Panc1 (cell line): ENCODE measurements at regions not wholly inside any gene's neighbourhood (a gene's known extent, or its start where the extent isn't known, plus 50 kb on each side); places are given as distances from the start of the nearest gene placed in this dataset.

ENCODE experiments used
- ATAC-seq: fragments of 200-7000 bp; cut with Tn5 transposase; 2 replicates; pipeline ENCODE4 v1.9.1; 2020; ENCODE audit warnings: mild to moderate bottlenecking, moderate library complexity
- BruUV-seq: library from RNA; stranded (reverse); fragments of 400-500 nt; replicated peaks from 2 replicates; lab custom pipeline; 2021; lab: Mats Ljungman, UMichigan
- CTCF ChIA-PET: fragments of 300-600 bp; sonication (Branson Sonifier 250); formaldehyde crosslinking; loops from one replicate; lab custom pipeline; 2022; ENCODE audit warnings: antibody characterized with exemption; lab: Charles Lee
- POLR2A ChIA-PET: fragments of 300-600 bp; sonication (Branson Sonifier 250); formaldehyde crosslinking; loops from one replicate; lab custom pipeline; 2022; ENCODE audit warnings: antibody characterized with exemption; lab: Charles Lee
- DNase-seq: peaks from one replicate; pipeline ENCODE4 v3.0.0-alpha.2; 2010; ENCODE audit warnings: low read depth, low spot score
- H3K27ac ChIP-seq: 2 replicates; pipeline ENCODE4 v1.5.1; 2011; ENCODE audit warnings: mild to moderate bottlenecking, low read length, inconsistent platforms
- H3K27me3 ChIP-seq: fragments of 200-500 bp; sonication (Bioruptor generic); 2 replicates; pipeline ENCODE4 v1.6.0; 2014; ENCODE audit warnings: low read length, inconsistent platforms; ENCODE audit not compliant: control insufficient read depth, insufficient read depth
- H3K36me3 ChIP-seq: fragments of 200-500 bp; sonication (Bioruptor generic); 2 replicates; pipeline ENCODE4 v1.5.1; 2014; ENCODE audit warnings: inconsistent platforms, mild to moderate bottlenecking, low read length, moderate library complexity; ENCODE audit not compliant: control insufficient read depth, insufficient read depth
- H3K4me1 ChIP-seq: 2 replicates; pipeline ENCODE4 v1.5.1; 2011; ENCODE audit warnings: inconsistent platforms, mild to moderate bottlenecking, low read length, moderate library complexity; ENCODE audit not compliant: control insufficient read depth, insufficient read depth
- H3K4me3 ChIP-seq, 2 experiments: 2 replicates each; pipeline ENCODE4 v1.5.1; 2011 to 2012; ENCODE audit warnings: low read depth in 2 of 2, low read length in 2 of 2, mild to moderate bottlenecking in 2 of 2, inconsistent platforms in 1 of 2, moderate library complexity in 1 of 2
- H3K9me3 ChIP-seq: fragments of 200-500 bp; sonication (Bioruptor generic); 2 replicates; pipeline ENCODE4 v1.5.1; 2014; ENCODE audit warnings: low read depth, mild to moderate bottlenecking, inconsistent platforms, low read length, moderate library complexity; ENCODE audit not compliant: control insufficient read depth, insufficient read depth
- POLR2AphosphoS5 ChIP-seq: IDR thresholded peaks from 2 replicates; pipeline ENCODE4 v1.6.1; 2012; ENCODE audit warnings: mild to moderate bottlenecking, low read depth, low read length, moderate library complexity
- SIN3A ChIP-seq: IDR thresholded peaks from 2 replicates; pipeline ENCODE4 v1.6.1; 2012; ENCODE audit warnings: low read depth, mild to moderate bottlenecking, low read length, moderate library complexity, borderline replicate concordance; ENCODE audit not compliant: insufficient read depth
- TCF7L2 ChIP-seq: IDR thresholded peaks from 2 replicates; pipeline ENCODE4 v1.6.1; 2011; ENCODE audit warnings: mild to moderate bottlenecking, low read depth, low read length, inconsistent platforms
- in situ Hi-C: cut with HindIII; loops from 2 replicates; pipeline ENCODE4 v1.10.0; 2016; ENCODE audit warnings: low sequenced_read_pairs, low pct_unique_long_range_greater_than_20kb
- intact Hi-C: fragments of 100-400 bp; cut with micrococcal nuclease; formaldehyde crosslinking; loops from one replicate; pipeline ENCODE4 v1.10.0; 2022; ENCODE audit not compliant: unreplicated experiment
- TF ChIP-seq, protein P1 (sequence below): fragments of 450-650 bp; IDR thresholded peaks from 2 replicates; pipeline ENCODE4 v1.5.1; 2017; ENCODE audit warnings: mild to moderate bottlenecking
- TF ChIP-seq, protein P2 (sequence below), 2 experiments: IDR thresholded peaks; 2 replicates each; pipeline ENCODE4 v1.6.1; 2011 to 2012; ENCODE audit warnings: low read depth in 2 of 2, control low read depth in 1 of 2, low read length in 1 of 2, mild to moderate bottlenecking in 1 of 2, moderate library complexity in 1 of 2; ENCODE audit not compliant: insufficient read depth in 1 of 2

DNA sequence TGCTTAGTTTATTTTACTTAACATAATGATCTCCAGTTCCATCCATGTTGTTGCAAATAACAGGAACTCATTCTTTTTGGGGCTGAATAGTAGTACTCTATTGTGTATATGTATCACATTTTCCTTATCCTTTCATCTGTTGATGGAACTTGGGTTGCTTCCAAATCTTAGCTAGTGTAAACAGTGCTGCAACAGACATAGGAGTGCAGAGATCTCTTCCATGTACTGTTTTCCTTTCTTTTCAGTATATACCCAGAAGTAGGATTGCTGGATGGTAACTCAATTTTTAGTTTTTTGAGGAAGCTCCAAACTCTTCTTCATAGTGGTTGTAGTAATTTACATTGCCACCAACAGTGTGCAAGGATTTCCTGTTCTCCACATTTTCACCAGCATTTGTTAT is 138.8 kb upstream of the POC5 start:
- H3K9me3 ChIP-seq: no peaks in the 10 kb centered on the region
- no peak overlapping the region for H3K4me3 ChIP-seq
- in situ Hi-C loops (no loop called here), intact Hi-C loops (no loop called here)
- no TSS peak for BruUV-seq
- ChIA-PET POLR2A (no interaction called here), CTCF (no interaction called here)
- DNase-seq: no peak
- H3K36me3 ChIP-seq: no peaks in the 10 kb centered on the region
- no peak for ATAC-seq
- TF ChIP-seq, protein P1, sequence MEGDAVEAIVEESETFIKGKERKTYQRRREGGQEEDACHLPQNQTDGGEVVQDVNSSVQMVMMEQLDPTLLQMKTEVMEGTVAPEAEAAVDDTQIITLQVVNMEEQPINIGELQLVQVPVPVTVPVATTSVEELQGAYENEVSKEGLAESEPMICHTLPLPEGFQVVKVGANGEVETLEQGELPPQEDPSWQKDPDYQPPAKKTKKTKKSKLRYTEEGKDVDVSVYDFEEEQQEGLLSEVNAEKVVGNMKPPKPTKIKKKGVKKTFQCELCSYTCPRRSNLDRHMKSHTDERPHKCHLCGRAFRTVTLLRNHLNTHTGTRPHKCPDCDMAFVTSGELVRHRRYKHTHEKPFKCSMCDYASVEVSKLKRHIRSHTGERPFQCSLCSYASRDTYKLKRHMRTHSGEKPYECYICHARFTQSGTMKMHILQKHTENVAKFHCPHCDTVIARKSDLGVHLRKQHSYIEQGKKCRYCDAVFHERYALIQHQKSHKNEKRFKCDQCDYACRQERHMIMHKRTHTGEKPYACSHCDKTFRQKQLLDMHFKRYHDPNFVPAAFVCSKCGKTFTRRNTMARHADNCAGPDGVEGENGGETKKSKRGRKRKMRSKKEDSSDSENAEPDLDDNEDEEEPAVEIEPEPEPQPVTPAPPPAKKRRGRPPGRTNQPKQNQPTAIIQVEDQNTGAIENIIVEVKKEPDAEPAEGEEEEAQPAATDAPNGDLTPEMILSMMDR: no peak
- TF ChIP-seq, protein P2, sequence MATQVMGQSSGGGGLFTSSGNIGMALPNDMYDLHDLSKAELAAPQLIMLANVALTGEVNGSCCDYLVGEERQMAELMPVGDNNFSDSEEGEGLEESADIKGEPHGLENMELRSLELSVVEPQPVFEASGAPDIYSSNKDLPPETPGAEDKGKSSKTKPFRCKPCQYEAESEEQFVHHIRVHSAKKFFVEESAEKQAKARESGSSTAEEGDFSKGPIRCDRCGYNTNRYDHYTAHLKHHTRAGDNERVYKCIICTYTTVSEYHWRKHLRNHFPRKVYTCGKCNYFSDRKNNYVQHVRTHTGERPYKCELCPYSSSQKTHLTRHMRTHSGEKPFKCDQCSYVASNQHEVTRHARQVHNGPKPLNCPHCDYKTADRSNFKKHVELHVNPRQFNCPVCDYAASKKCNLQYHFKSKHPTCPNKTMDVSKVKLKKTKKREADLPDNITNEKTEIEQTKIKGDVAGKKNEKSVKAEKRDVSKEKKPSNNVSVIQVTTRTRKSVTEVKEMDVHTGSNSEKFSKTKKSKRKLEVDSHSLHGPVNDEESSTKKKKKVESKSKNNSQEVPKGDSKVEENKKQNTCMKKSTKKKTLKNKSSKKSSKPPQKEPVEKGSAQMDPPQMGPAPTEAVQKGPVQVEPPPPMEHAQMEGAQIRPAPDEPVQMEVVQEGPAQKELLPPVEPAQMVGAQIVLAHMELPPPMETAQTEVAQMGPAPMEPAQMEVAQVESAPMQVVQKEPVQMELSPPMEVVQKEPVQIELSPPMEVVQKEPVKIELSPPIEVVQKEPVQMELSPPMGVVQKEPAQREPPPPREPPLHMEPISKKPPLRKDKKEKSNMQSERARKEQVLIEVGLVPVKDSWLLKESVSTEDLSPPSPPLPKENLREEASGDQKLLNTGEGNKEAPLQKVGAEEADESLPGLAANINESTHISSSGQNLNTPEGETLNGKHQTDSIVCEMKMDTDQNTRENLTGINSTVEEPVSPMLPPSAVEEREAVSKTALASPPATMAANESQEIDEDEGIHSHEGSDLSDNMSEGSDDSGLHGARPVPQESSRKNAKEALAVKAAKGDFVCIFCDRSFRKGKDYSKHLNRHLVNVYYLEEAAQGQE (IDR thresholded peaks at IDR 0.05; ENCODE audit: insufficient read depth in 1 of 2, low read depth in 2 of 2, low read length in 1 of 2): no peak
- TF ChIP-seq POLR2AphosphoS5: no peak
- TF ChIP-seq SIN3A: no peak
- no peak for TF ChIP-seq TCF7L2
- H3K4me1 ChIP-seq: no peaks in the 10 kb centered on the region
- H3K27me3 ChIP-seq: peaks cover 3% of the 10 kb centered on the region; the same call in 1 of the 2 replicates
- H3K27ac ChIP-seq: no peak overlapping the region

DNA sequence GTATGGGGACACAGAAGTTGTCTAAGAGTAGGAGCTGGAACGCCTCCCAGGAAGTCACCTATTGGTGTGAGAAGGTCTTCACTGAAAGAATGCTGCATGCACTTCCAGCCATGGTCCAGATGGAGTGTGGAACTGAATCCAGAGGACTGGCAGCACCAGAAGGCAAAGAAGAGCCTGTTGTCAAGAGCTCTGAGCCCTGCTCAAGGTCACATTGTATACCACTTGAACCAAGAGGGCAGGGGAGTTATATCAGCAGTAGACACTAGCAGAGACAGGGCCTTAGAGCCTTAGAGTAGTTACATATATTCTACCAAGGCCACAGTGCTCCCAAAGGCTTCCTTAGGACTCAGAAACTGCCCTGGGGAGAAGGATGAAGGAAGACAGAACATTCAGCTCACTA is 130.8 kb upstream of the POC5 start:
- Histone ChIP-seq H3K36me3 (no peaks in the 10 kb centered on the region), H3K27me3 (peaks cover 24% of the 10 kb centered on the region), H3K4me1 (no peaks in the 10 kb centered on the region), H3K9me3 (no peaks in the 10 kb centered on the region), H3K4me3 (no peak overlapping the region), H3K27ac (no peak overlapping the region)
- in situ Hi-C loops (no loop called here), intact Hi-C loops (no loop called here)
- ATAC-seq (no peak), DNase-seq (no peak)
- ChIA-PET CTCF (no interaction called here), POLR2A (no interaction called here)
- no peak for TF ChIP-seq SIN3A
- TF ChIP-seq, protein P2 (IDR thresholded peaks at IDR 0.05; ENCODE audit: insufficient read depth in 1 of 2, low read depth in 2 of 2, low read length in 1 of 2): no peak
- TF ChIP-seq TCF7L2: no peak
- TF ChIP-seq POLR2AphosphoS5: no peak
- TF ChIP-seq, protein P1: no peak
- BruUV-seq: no TSS peak
